HL-60 (cell line): ENCODE measurements at regions not wholly inside any gene's neighbourhood (a gene's known extent, or its start where the extent isn't known, plus 50 kb on each side); places are given as distances from the start of the nearest gene placed in this dataset.

Experiments used
- POLR2AphosphoS5 ChIP-seq: IDR thresholded peaks from 2 replicates; pipeline ENCODE4 v1.6.1; 2012; ENCODE audit warnings: low read depth
- TF ChIP-seq, protein P1 (sequence below): IDR thresholded peaks from one replicate; pipeline ENCODE4 v1.5.1; 2011; ENCODE audit warnings: low read length, control low read depth, inconsistent platforms; ENCODE audit not compliant: insufficient read depth

- TF ChIP-seq, protein P1, sequence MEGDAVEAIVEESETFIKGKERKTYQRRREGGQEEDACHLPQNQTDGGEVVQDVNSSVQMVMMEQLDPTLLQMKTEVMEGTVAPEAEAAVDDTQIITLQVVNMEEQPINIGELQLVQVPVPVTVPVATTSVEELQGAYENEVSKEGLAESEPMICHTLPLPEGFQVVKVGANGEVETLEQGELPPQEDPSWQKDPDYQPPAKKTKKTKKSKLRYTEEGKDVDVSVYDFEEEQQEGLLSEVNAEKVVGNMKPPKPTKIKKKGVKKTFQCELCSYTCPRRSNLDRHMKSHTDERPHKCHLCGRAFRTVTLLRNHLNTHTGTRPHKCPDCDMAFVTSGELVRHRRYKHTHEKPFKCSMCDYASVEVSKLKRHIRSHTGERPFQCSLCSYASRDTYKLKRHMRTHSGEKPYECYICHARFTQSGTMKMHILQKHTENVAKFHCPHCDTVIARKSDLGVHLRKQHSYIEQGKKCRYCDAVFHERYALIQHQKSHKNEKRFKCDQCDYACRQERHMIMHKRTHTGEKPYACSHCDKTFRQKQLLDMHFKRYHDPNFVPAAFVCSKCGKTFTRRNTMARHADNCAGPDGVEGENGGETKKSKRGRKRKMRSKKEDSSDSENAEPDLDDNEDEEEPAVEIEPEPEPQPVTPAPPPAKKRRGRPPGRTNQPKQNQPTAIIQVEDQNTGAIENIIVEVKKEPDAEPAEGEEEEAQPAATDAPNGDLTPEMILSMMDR, result no peak
- TF ChIP-seq POLR2AphosphoS5, result no peak
Observed at GRCh38 chr1:100611086-100611485, 73.1 kb downstream of the GPR88 start.
